GM12878 (cell line): ENCODE measurements at regions not wholly inside any gene's neighbourhood (a gene's known extent, or its start where the extent isn't known, plus 50 kb on each side); places are given as distances from the start of the nearest gene placed in this dataset.

Experiments used
- ATAC-seq: fragments of 200-7000 bp; cut with Tn5 transposase; 3 replicates; pipeline ENCODE4 v1.9.1; 2020; ENCODE audit warnings: mild to moderate bottlenecking, moderate library complexity
- BruUV-seq: library from RNA; stranded (reverse); fragments of 400-500 nt; replicated peaks from 2 replicates; lab custom pipeline; 2021; lab: Mats Ljungman, UMichigan
- CTCF ChIA-PET: fragments of 300-600 bp; sonication (Branson Sonifier 250); formaldehyde crosslinking; extraction: SDS; loops from one replicate; lab custom pipeline; 2021; ENCODE audit warnings: inconsistent platforms; lab: Yijun Ruan, JAX
- POLR2A ChIA-PET: fragments of 350-600 bp; formaldehyde crosslinking; extraction: SDS; loops from one replicate; lab custom pipeline; 2021; ENCODE audit warnings: inconsistent platforms; lab: Charles Lee
- RAD21 ChIA-PET: fragments of 300-600 bp; sonication (Branson Sonifier 250); formaldehyde crosslinking; loops from one replicate; lab custom pipeline; 2023; ENCODE audit warnings: antibody characterized with exemption; ENCODE audit not compliant: unreplicated experiment; lab: Charles Lee
- SMC1A ChIA-PET: fragments of 300-600 bp; sonication (Branson Sonifier 250); formaldehyde crosslinking; loops from one replicate; lab custom pipeline; 2023; ENCODE audit not compliant: unreplicated experiment, uncharacterized antibody; lab: Charles Lee
- DNase-seq: peaks from one replicate; pipeline ENCODE4 v3.0.0-alpha.2; 2011; ENCODE audit warnings: low read depth, low spot score
- FAIRE-seq: peaks from 3 replicates; lab custom pipeline; 2011; peaks lifted over from hg19 to GRCh38; lab: Jason Lieb, UNC
- H2AFZ ChIP-seq: 2 replicates; pipeline ENCODE4 v1.6.0; 2011; ENCODE audit warnings: low read depth, low read length, control low read depth; ENCODE audit not compliant: control insufficient read depth
- H3K27ac ChIP-seq: 2 replicates; pipeline ENCODE4 v1.5.1; 2011; ENCODE audit warnings: control low read depth; ENCODE audit not compliant: control insufficient read depth, insufficient read depth
- H3K27me3 ChIP-seq, 2 experiments: replicated peaks in 1 of 2; 2 replicates each; pipeline versions ENCODE4 v1.6.0 to v1.6.1; 2011; ENCODE audit warnings: low read length in 1 of 2; ENCODE audit not compliant: control insufficient read depth in 2 of 2, insufficient read depth in 2 of 2
- H3K36me3 ChIP-seq, 2 experiments: 2 replicates each; pipeline ENCODE4 v1.5.1; 2011; ENCODE audit warnings: low read length in 1 of 2; ENCODE audit not compliant: control insufficient read depth in 2 of 2, insufficient read depth in 2 of 2
- H3K4me1 ChIP-seq: 2 replicates; pipeline ENCODE4 v1.6.1; 2011; ENCODE audit warnings: mild to moderate bottlenecking, low read length, moderate library complexity, mixed read lengths; ENCODE audit not compliant: control insufficient read depth, insufficient read depth
- H3K4me2 ChIP-seq: 2 replicates; pipeline ENCODE4 v1.6.0; 2011; ENCODE audit warnings: control low read depth; ENCODE audit not compliant: control insufficient read depth, insufficient read depth
- H3K4me3 ChIP-seq: fragments of 200-600 bp; sonication (generic); 2 replicates; pipeline ENCODE4 v1.5.1; 2016
- H3K79me2 ChIP-seq: 2 replicates; pipeline ENCODE4 v1.6.0; 2011; ENCODE audit warnings: low read length; ENCODE audit not compliant: control insufficient read depth, insufficient read depth
- H3K9ac ChIP-seq: 2 replicates; pipeline ENCODE4 v1.8.0; 2011; ENCODE audit warnings: low read length, control low read depth, mixed read lengths; ENCODE audit not compliant: control insufficient read depth, insufficient read depth
- H3K9me3 ChIP-seq: replicated peaks from 3 replicates; pipeline ENCODE4 v1.5.1; 2011; ENCODE audit warnings: mild to moderate bottlenecking, low read length; ENCODE audit not compliant: control insufficient read depth, insufficient read depth
- H4K20me1 ChIP-seq: 2 replicates; pipeline ENCODE4 v1.6.0; 2011; ENCODE audit not compliant: control insufficient read depth, insufficient read depth
- GABPA ChIP-seq: IDR thresholded peaks from 2 replicates; pipeline ENCODE4 v1.6.1; 2014; ENCODE audit warnings: antibody characterized with exemption, low read depth, mild to moderate bottlenecking, inconsistent platforms
- HDGF ChIP-seq: fragments of 450-650 bp; IDR thresholded peaks from 2 replicates; pipeline ENCODE4 v1.6.1; 2016; ENCODE audit warnings: antibody characterized with exemption
- LARP7 ChIP-seq: fragments of 450-650 bp; IDR thresholded peaks from 2 replicates; pipeline ENCODE4 v1.6.1; 2017; ENCODE audit warnings: mild to moderate bottlenecking
- NBN ChIP-seq: fragments of 450-650 bp; IDR thresholded peaks from 2 replicates; pipeline ENCODE4 v1.6.1; 2016
- NR2F1 ChIP-seq: fragments of 450-650 bp; conservative IDR thresholded peaks from 2 replicates; pipeline ENCODE4 v1.6.1; 2017; ENCODE audit warnings: mild to moderate bottlenecking
- SREBF1 ChIP-seq: IDR thresholded peaks from 2 replicates; pipeline ENCODE4 v1.6.1; 2012; ENCODE audit warnings: mild to moderate bottlenecking, low read length
- SUZ12 ChIP-seq: fragments of 200-600 bp; sonication (generic); IDR thresholded peaks from one replicate; pipeline ENCODE4 v1.6.1; 2018; ENCODE audit warnings: antibody characterized with exemption, mild to moderate bottlenecking; ENCODE audit not compliant: unreplicated experiment
- TAF1 ChIP-seq: IDR thresholded peaks from 2 replicates; pipeline ENCODE4 v1.6.1; 2011; ENCODE audit warnings: mild to moderate bottlenecking, low read depth, low read length, borderline replicate concordance
- ZSCAN29 ChIP-seq: fragments of 450-650 bp; IDR thresholded peaks from 2 replicates; pipeline ENCODE4 v1.6.1; 2017; ENCODE audit warnings: mild to moderate bottlenecking, moderate library complexity
- WGBS: methylation state at CpG from one replicate; pipeline ENCODE4 v1.1.6; 2016; ENCODE audit warnings: low lambda C conversion rate; ENCODE audit not compliant: insufficient replicate concordance, insufficient coverage; ENCODE audit errors: missing lambda C conversion rate; 5-methylcytosine and 5-hydroxymethylcytosine counted together
- in situ Hi-C: fragments of 300-500 bp; cut with MboI; formaldehyde crosslinking; loops from 9 replicates; pipeline ENCODE4 v1.14.3; 2018; ENCODE audit warnings: mixed read lengths
- intact Hi-C: fragments of 100-400 bp; cut with micrococcal nuclease; formaldehyde crosslinking; loops from one replicate; pipeline ENCODE4 v1.14.2; 2022; ENCODE audit not compliant: unreplicated experiment
- TF ChIP-seq, protein P1 (sequence below): fragments of 450-650 bp; formaldehyde crosslinking; IDR thresholded peaks from 2 replicates; pipeline ENCODE4 v1.5.0; 2022; ENCODE audit warnings: mild to moderate bottlenecking, missing genetic modification characterization
- TF ChIP-seq, protein P2 (sequence below): IDR thresholded peaks from 2 replicates; pipeline ENCODE4 v1.6.1; 2012; ENCODE audit warnings: improper control_type of control experiment, low read depth, low read length; ENCODE audit not compliant: insufficient replicate concordance
- TF ChIP-seq, protein P3 (sequence below): fragments of 150-350 bp; IDR thresholded peaks from 2 replicates; pipeline ENCODE4 v1.6.1; 2016; ENCODE audit warnings: low read depth, low read length

DNA sequence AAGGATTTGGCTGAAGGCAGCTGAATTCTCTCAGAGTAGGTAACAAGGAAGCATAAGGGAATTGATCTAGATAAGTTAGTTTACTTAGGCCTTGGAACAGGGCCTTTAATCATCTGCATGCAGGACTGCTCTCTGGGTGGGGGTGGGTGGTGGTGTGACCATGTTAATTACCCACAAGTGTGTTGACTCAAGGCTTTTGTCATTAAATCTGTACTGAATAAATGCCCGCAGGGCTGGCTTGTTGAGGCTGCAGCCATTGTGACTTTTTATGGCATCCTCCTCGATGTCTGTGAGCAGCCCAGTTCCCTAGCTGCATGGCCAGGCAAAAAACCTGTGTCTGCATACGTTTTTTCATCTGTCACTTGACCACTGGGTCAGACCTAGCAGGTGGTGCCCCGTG, 63.5 kb upstream of the ASCC3 start:
- CTCF ChIA-PET, result no interaction called here
- no peaks in the 10 kb centered on the region for H3K36me3 ChIP-seq
- WGBS, result 29% methylated on average over 4 of the region's 4 CpGs
- H3K79me2 ChIP-seq, result no peaks in the 10 kb centered on the region
- no peak overlapping the region for H3K4me3 ChIP-seq
- no peaks in the 10 kb centered on the region for H3K27me3 ChIP-seq
- no peak overlapping the region for H3K27ac ChIP-seq
- SMC1A ChIA-PET, result no interaction called here
- intact Hi-C loops (no loop called here), in situ Hi-C loops (no loop called here)
- RAD21 ChIA-PET, result no interaction called here
- FAIRE-seq (no peak), DNase-seq (no peak), ATAC-seq (no peak)
- TF ChIP-seq SREBF1, result no peak
- TF ChIP-seq NR2F1, result no peak
- no peak for TF ChIP-seq ZSCAN29
- TF ChIP-seq GABPA, result no peak
- TF ChIP-seq, protein P1, sequence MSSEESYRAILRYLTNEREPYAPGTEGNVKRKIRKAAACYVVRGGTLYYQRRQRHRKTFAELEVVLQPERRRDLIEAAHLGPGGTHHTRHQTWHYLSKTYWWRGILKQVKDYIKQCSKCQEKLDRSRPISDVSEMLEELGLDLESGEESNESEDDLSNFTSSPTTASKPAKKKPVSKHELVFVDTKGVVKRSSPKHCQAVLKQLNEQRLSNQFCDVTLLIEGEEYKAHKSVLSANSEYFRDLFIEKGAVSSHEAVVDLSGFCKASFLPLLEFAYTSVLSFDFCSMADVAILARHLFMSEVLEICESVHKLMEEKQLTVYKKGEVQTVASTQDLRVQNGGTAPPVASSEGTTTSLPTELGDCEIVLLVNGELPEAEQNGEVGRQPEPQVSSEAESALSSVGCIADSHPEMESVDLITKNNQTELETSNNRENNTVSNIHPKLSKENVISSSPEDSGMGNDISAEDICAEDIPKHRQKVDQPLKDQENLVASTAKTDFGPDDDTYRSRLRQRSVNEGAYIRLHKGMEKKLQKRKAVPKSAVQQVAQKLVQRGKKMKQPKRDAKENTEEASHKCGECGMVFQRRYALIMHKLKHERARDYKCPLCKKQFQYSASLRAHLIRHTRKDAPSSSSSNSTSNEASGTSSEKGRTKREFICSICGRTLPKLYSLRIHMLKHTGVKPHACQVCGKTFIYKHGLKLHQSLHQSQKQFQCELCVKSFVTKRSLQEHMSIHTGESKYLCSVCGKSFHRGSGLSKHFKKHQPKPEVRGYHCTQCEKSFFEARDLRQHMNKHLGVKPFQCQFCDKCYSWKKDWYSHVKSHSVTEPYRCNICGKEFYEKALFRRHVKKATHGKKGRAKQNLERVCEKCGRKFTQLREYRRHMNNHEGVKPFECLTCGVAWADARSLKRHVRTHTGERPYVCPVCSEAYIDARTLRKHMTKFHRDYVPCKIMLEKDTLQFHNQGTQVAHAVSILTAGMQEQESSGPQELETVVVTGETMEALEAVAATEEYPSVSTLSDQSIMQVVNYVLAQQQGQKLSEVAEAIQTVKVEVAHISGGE, result no peak
- TF ChIP-seq NBN, result no peak
- TF ChIP-seq, protein P2, sequence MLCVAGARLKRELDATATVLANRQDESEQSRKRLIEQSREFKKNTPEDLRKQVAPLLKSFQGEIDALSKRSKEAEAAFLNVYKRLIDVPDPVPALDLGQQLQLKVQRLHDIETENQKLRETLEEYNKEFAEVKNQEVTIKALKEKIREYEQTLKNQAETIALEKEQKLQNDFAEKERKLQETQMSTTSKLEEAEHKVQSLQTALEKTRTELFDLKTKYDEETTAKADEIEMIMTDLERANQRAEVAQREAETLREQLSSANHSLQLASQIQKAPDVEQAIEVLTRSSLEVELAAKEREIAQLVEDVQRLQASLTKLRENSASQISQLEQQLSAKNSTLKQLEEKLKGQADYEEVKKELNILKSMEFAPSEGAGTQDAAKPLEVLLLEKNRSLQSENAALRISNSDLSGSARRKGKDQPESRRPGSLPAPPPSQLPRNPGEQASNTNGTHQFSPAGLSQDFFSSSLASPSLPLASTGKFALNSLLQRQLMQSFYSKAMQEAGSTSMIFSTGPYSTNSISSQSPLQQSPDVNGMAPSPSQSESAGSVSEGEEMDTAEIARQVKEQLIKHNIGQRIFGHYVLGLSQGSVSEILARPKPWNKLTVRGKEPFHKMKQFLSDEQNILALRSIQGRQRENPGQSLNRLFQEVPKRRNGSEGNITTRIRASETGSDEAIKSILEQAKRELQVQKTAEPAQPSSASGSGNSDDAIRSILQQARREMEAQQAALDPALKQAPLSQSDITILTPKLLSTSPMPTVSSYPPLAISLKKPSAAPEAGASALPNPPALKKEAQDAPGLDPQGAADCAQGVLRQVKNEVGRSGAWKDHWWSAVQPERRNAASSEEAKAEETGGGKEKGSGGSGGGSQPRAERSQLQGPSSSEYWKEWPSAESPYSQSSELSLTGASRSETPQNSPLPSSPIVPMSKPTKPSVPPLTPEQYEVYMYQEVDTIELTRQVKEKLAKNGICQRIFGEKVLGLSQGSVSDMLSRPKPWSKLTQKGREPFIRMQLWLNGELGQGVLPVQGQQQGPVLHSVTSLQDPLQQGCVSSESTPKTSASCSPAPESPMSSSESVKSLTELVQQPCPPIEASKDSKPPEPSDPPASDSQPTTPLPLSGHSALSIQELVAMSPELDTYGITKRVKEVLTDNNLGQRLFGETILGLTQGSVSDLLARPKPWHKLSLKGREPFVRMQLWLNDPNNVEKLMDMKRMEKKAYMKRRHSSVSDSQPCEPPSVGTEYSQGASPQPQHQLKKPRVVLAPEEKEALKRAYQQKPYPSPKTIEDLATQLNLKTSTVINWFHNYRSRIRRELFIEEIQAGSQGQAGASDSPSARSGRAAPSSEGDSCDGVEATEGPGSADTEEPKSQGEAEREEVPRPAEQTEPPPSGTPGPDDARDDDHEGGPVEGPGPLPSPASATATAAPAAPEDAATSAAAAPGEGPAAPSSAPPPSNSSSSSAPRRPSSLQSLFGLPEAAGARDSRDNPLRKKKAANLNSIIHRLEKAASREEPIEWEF, result no peak
- TF ChIP-seq, protein P3, sequence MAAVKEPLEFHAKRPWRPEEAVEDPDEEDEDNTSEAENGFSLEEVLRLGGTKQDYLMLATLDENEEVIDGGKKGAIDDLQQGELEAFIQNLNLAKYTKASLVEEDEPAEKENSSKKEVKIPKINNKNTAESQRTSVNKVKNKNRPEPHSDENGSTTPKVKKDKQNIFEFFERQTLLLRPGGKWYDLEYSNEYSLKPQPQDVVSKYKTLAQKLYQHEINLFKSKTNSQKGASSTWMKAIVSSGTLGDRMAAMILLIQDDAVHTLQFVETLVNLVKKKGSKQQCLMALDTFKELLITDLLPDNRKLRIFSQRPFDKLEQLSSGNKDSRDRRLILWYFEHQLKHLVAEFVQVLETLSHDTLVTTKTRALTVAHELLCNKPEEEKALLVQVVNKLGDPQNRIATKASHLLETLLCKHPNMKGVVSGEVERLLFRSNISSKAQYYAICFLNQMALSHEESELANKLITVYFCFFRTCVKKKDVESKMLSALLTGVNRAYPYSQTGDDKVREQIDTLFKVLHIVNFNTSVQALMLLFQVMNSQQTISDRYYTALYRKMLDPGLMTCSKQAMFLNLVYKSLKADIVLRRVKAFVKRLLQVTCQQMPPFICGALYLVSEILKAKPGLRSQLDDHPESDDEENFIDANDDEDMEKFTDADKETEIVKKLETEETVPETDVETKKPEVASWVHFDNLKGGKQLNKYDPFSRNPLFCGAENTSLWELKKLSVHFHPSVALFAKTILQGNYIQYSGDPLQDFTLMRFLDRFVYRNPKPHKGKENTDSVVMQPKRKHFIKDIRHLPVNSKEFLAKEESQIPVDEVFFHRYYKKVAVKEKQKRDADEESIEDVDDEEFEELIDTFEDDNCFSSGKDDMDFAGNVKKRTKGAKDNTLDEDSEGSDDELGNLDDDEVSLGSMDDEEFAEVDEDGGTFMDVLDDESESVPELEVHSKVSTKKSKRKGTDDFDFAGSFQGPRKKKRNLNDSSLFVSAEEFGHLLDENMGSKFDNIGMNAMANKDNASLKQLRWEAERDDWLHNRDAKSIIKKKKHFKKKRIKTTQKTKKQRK, result no peak
- no peak for TF ChIP-seq LARP7
- TF ChIP-seq HDGF, result no peak
- no peak for TF ChIP-seq SUZ12
- no peak for TF ChIP-seq TAF1
- POLR2A ChIA-PET, result no interaction called here
- H2AFZ ChIP-seq, result no peak overlapping the region
- H4K20me1 ChIP-seq, result no peaks in the 10 kb centered on the region
- H3K4me1 ChIP-seq, result no peaks in the 10 kb centered on the region
- no peak overlapping the region for H3K4me2 ChIP-seq
- H3K9me3 ChIP-seq, result no peaks in the 10 kb centered on the region
- no TSS peak for BruUV-seq
- no peak overlapping the region for H3K9ac ChIP-seq
